IPS-18c (cell line): ENCODE measurements at regions not wholly inside any gene's neighbourhood (a gene's known extent, or its start where the extent isn't known, plus 50 kb on each side); places are given as distances from the start of the nearest gene placed in this dataset.

ENCODE experiments used
- H3K4me3 ChIP-seq: 2 replicates; pipeline ENCODE4 v1.7.0; 2013; ENCODE audit warnings: low read depth, mild to moderate bottlenecking, low read length, moderate library complexity; ENCODE audit not compliant: insufficient read depth
- H3K9me3 ChIP-seq: one replicate; pipeline ENCODE4 v1.6.1; 2013; ENCODE audit warnings: mild to moderate bottlenecking, low read length, moderate library complexity; ENCODE audit not compliant: control insufficient read depth, insufficient read depth

DNA sequence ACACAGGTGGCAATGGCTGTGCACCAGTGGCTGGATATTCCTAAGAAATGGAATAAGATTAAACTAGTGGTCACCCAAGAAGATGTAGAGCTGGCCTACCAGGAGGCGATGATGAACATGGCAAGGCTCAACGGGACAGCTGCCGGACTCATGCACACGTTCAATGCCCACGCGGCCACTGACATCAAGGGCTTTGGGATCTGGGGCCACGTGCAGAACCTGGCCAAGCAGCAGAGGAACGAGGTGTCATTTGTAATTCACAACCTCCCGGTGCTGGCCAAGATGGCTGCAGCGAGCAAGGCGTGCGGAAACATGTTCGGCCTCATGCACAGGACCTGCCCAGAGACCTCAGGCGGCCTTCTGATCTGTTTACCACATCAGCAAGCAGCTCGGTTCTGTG is 190.8 kb downstream of the FTCDNL1 start:
- Histone ChIP-seq H3K4me3 (no peak overlapping the region), H3K9me3 (no peaks in the 10 kb centered on the region)

DNA sequence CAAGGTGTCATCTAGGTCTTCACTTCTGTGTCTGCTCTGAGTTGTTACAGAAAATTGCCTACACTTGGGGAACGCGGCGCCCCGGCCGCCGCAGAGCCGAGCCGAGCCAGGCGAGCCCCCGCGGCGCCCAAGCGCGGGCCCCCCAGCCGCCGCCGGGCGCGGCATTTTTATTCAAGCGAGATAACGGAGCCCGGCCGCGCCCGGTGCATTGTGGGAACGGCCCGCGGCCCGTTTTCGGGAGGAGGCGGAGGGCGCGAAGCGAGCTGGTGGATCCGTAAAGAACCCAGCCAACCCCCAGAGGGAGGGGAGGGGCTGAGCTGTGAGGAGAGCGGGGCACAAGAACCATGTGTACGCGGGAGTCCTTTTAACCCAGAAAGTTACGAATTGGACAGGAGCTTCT is 191.8 kb downstream of the FTCDNL1 start:
- Histone ChIP-seq H3K4me3 (no peak overlapping the region; the same call in 1 of the 2 replicates), H3K9me3 (no peaks in the 10 kb centered on the region)

DNA sequence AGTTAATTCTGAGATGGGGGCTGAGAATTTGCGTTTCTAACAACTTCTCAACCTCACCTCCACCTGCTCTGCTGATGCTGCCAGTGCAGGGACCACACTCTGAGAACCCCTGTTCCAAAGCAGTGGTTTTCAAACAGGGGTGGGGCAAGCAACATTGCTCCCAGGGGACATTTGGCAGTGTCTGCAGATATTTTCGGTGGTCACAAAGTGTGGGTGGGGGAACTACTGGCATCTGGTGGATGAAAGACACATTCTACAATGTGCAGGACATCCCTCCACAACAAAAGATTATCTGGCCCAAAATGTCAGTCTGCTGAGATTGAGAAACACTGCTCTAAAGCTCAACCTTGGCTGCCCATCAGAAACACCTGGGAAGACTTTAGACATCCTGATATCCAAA is 188.7 kb upstream of the SATB2 start:
- Histone ChIP-seq H3K9me3 (no peaks in the 10 kb centered on the region), H3K4me3 (no peak overlapping the region)

DNA sequence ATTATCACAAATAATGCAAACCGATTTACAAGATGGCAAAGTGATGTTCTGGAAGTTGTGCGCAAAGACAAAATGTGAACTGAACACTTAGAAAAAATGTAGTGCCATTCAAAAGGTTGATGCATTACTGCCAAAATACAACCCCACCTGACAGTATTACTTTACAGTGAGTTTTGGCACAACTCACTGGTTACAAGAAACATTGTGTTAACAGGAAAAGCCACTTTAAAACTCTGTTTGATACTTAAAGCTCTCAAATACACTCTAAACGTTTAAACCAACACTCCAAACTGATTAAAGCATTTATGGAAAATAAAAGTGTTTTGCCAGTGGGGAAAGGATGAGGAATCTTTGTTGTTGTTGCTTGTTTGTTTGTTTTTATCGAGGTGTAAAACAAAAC is 173.4 kb upstream of the SATB2 start:
- H3K4me3 ChIP-seq, result no peak overlapping the region
- H3K9me3 ChIP-seq, result peaks cover 2% of the 10 kb centered on the region

DNA sequence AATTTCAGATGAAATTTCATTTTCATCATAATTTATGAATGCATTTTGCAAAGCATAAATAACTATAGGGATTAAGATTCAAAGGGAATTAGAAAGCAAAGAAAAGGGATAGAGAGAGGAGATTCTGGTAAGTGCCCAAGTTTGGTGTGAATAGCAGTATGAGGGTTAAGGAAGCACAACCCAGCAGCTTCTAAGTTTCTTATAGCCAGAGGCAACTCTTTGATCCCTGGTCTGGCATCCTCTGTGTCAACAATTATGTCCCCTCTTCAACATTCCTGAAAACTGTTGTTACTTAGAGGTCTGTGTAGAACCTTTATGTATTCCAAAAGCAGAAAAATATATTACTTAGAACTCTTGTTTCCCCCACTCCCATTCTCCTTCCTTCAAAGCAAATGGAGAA is 171.6 kb upstream of the SATB2 start:
- Histone ChIP-seq H3K4me3 (no peak overlapping the region), H3K9me3 (peaks cover under 1% of the 10 kb centered on the region)

DNA sequence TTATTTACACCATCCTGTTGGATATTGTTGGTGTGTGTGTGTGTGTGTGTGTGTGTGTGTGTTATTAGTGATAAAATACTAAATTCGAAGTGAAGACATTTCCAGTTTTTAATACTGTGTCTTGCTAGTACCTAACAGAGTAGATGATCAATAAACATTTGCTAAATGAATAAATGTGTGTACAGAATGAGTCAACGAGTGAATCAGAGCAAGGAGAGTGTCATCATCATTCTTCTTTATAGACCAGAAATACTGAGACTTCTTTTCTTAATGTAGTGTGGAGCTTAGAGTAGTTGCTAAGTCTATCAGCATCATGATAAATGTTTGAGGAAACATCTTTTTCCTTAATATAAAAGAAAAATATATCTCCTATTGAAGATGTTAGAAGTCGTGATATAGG is 169.7 kb upstream of the SATB2 start:
- Histone ChIP-seq H3K4me3 (no peak overlapping the region), H3K9me3 (no peaks in the 10 kb centered on the region)

DNA sequence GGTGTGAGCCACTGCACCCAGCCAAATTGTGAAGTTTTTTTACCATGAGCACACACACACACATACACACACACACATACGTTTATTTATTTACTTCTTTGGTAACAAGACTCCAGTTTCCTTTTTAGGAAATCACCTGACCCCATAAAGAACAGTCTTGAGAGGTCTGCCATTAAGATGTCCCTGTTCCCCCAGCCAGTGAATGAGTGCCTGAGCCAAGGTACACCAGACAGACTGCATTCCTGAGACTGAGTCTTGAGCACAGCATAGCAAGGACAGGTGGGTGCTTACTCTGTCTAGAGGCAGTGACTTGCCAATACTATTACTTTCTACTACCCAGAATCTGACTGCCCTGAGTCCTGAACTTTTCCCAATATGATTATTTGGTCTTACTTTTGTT is 167.2 kb upstream of the SATB2 start:
- Histone ChIP-seq H3K9me3 (no peaks in the 10 kb centered on the region), H3K4me3 (no peak overlapping the region)

DNA sequence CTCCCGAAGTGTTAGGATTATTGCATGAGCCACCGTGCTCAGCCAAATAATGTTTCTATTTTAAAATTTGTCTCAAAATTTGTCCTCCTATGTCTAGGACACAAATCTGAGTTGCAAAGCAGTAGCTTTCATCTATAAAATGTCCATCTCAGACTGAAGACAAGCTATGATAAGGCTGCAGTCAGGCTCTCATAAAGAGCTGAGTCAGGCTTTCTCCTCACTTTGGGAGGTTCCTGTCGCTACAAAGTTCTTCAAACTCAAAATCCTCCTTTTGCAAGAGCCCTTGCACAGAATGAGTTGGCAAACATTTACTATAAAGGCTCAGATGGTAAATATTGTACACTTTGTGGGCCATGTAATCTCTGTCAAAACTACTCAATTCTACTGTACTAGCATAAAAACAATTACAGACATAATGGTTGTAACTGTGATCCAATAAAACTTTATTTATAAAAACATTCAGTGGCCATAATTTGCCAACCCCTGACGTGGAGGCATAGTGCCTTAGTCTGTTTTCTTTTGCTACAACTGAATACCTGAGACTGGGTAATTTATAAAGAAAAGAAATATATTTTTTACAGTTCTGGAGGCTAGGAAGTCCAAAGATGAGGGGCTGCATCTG is 154.9 kb upstream of the SATB2 start:
- no peaks in the 10 kb centered on the region for H3K9me3 ChIP-seq
- H3K4me3 ChIP-seq, result no peak overlapping the region

DNA sequence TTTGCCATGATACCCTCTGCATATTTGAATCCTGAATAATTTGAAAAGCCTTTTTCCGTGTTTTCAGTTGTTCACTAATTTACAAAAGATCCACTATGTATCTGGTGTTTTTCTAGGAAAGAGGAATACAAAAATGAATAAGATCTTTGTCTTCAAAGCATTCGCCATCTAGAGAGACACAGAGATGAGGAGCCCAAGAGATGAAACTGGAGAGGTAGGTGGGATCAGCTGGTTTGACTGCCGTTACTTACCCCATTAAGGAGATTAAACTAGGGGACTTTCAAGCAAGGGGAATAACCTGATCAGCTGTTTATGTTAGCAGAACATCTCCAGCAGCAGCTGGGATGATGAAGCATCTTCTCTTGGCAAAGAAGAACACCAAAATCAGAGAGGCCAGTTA is 150.2 kb upstream of the SATB2 start:
- Histone ChIP-seq H3K4me3 (no peak overlapping the region), H3K9me3 (no peaks in the 10 kb centered on the region)

DNA sequence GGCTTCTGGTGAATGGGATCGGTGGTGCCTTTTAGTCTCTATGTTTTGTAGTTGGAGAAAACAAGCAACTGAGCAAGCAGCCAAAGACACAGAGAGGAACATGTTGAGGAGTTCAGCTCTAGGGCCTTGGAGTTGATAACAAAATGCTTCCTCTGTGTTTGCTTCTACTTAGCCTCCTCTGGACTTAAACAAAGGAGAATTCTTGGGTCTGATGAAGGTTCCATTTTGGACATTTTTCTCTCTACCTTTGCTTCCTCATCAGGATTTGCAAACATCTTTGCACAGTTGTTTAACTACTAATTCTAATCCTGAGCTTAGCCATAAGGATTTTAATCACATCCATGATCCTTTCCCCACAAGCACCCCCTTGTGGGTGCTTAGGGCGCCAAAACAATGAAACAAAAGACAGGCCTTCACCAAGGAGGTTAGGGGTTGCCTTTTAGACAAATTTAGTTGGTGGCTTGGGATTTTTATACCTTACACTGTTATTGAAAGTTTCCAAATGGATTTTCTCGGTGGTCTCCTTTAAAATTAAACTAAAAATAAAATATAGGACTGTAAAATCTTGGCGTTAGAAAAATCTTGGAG is 148.5 kb upstream of the SATB2 start:
- H3K9me3 ChIP-seq, result no peaks in the 10 kb centered on the region
- H3K4me3 ChIP-seq, result no peak overlapping the region

DNA sequence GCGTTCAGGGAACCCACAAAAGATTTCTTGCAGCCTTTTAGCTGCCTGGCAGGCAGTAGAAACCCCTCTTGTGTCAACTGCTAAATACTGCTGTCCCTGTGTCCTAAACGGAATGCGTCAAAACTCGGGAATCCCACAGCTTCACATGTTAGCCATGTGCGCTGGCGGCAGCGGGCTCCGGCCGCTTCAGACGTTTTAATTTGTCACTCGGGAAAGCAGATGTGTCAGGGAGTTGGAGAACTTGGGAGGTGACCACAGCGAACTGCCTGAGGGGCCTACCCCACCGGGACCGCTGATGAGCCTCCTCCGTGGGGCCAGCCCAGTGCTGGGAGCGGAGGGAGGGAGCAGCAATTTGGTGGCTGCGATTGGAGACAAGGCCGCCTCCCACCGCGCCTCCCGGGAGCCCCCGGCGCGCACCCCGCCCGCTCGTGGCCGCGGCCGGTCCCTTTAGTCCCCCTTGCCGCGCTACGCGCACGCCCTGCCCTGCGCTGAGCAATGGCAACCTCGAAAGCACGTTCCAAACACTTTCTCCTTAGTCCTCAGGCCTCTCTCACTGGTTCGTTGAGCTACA is 146.1 kb upstream of the SATB2 start:
- Histone ChIP-seq H3K9me3 (no peaks in the 10 kb centered on the region), H3K4me3 (no peak overlapping the region; the same call in 1 of the 2 replicates)

DNA sequence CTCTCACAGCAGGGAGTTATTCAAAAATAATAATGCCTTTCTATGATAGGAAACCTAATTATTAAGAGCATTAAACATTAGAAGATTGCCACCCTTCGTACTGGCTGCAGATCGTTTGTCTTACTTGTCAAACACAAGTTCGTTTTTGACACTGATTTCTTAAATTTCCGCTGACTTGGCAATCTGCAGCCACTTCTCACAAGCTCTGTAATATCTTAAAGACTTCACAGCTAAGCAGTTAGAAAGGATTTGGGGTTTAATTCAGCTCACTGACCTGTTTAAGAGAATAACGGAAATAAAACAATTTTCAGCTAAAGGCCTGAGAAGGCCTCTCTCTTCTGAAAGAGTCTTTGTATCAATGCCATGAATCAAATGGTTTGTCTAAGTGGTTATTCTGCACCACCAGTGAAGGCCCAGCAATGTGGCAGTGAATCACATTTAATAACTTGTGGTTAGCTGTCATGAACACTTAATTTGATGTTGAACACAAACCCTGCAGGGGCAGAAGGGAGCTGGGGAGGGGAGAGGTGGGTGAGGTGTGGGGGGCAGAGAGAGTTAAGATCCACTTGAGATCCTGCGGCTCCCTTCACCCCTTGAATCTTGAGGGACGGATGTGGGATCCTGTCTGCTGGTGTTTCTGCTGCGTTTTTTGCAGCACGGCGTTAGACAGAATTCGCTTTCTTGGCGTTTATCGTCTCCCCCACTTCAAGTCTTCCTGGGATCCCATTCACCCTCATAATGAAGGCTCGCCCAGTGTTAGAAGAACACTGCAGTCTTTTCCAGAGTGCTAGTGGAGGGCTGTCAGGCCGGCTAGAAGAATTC is 145.4 kb upstream of the SATB2 start:
- no peak overlapping the region for H3K4me3 ChIP-seq
- H3K9me3 ChIP-seq, result no peaks in the 10 kb centered on the region

DNA sequence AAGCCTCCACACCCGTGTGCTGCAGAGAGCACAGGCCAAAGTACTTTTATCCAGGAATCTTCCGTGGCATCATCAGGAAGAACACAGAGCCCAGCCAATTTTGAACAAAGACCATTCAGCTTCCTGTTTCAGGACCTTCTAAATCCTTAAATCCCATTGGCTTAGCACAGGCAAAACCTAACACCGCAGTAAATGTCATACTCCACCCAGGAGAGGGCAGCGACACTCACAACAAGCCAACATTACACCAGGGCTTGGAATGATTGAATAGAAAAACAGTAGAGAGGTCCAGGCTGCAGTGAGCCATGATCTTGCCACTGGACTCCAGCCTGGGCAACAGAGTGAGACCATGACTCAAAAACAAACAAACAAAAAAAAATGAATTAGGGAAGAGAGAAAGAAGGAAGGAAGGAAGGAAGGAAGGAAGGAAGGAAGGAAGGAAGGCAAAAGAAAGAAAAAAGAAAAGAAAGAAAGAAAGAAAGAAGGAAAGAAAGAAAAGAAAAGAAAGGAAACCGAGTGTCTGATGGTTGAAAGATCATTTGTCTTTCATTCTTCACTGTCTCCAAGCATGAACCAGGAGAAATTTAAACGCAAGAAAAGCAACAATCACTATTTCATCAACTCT is 144.6 kb upstream of the SATB2 start:
- Histone ChIP-seq H3K9me3 (no peaks in the 10 kb centered on the region), H3K4me3 (no peak overlapping the region)

DNA sequence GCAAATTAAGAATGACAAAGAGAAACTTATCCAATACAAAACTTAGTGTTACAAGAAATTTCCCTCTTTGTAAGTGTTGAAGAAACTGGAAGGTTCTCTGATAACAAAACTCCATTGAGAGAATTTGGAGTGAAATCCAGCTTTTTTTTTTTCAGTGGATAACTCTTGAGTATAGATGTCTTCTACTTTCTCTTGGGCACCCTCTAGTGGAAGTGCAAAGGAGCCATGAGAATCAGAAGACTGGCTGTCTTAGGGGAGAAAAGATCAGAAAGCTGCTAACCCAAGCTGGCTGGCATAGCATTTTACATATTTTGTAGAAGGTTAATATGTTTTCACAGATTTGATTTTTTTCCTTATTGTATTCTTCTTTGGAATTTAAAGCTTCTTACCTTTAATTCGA is 138.8 kb upstream of the SATB2 start:
- no peaks in the 10 kb centered on the region for H3K9me3 ChIP-seq
- no peak overlapping the region for H3K4me3 ChIP-seq

DNA sequence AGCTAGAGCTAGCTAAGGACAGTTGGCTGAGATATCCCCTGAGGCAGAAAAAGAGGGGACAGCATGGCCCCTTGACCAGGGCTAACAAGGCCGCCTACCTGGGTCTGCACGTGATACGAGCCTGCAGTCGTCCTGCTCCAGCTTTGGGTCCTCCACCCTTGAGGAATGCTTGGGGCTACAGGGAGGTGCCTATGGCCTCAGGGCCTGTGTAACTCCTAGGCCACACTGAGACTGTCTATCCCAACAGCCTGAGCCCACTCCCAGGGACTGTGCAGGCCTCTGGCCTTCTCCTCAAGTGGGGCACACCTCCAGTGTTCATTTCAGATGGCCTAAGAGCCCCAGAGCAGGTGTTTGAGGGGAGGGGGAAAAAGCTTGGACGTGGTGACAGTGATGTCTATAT is 136.7 kb upstream of the SATB2 start:
- no peaks in the 10 kb centered on the region for H3K9me3 ChIP-seq

DNA sequence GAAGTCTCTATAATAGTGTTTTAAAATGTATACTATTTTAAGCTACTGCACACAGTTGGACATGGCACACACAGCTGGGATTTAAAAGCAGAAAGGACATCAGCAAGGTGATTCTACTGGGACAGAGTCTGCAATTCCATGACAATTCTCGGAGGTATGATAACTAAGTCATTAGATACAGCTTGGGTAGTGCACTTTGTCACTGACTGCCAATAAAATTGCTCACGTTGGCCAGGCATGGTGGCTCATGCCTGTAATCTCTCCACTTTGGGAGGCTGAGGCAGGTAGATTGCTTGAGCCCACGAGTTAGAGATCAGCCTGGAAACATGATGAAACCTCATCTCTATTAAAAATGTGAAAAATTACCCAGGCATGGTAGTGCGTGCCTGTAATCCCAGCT is 134.1 kb upstream of the SATB2 start:
- no peaks in the 10 kb centered on the region for H3K9me3 ChIP-seq
- no peak overlapping the region for H3K4me3 ChIP-seq

More for the DNA sequence above, 136.7 kb upstream of the SATB2 start:
- H3K4me3 ChIP-seq, result no peak overlapping the region

DNA sequence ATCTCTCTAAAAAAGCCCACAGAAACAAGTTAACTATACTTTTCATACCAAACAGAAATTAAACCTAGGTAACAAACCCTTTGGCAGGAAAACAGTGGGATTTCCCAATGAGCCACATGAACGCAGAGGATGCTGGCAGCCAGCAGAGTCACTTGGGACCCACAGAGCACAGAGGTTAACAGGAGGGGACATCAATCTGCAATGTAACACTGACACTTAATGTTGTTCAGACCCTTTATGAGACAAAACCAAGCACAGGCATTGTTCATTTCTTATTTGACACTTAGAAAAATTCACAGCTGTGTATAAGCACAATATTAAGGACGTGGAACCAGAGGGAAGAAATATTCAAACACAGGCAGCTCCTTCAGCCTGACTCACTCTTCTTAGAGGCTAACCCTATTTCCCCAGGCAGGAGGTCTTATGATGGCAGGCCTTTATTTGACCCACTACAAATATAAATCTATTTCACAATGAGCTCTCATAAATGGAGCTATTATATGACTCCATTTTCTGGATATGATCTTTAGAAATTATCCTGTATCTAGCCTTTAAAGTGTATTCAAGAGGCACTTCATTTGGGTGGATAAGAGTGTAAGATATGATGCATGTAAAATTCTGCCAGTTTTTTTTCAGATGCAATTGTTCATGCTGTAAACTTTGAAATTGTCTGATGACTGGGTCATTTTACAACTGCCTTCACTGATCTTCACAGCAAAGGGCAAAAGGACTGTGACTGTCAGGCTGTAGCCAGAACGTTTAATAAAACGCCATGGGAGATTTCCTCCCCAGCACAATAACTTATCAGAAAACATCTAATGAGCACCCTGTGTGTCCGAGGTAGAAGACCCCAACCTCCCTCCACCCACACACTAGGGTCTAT is 132.8 kb upstream of the SATB2 start:
- Histone ChIP-seq H3K4me3 (no peak overlapping the region), H3K9me3 (no peaks in the 10 kb centered on the region)
